MM.1S (cell line): ENCODE measurements at regions not wholly inside any gene's neighbourhood (a gene's known extent, or its start where the extent isn't known, plus 50 kb on each side); places are given as distances from the start of the nearest gene placed in this dataset.
"Not testable (repeated sequence)": the region's sequence is repeated elsewhere in the genome, so short reads cannot be mapped to it uniquely, and the experiment has no call there.

Experiments used
- CTCF ChIP-seq: fragments of 300-600 bp; sonication (generic); IDR thresholded peaks from 2 replicates; pipeline ENCODE4 v1.5.1; 2016; ENCODE audit warnings: antibody characterized with exemption, low read length, mixed read lengths
- EZH2 ChIP-seq: fragments of 300-600 bp; sonication (generic); optimal IDR thresholded peaks from 2 replicates; pipeline ENCODE3; 2017; ENCODE audit warnings: low read depth, mild to moderate bottlenecking, antibody characterized with exemption, low read length, mixed read lengths
- EZH2phosphoT487 ChIP-seq: fragments of 300-600 bp; sonication (generic); IDR thresholded peaks from 2 replicates; pipeline ENCODE4 v1.6.1; 2018; ENCODE audit warnings: antibody characterized with exemption, low read length

- not testable (repeated sequence) for TF ChIP-seq CTCF, EZH2, EZH2phosphoT487
Observed at GRCh38 chr9:62817214-62817613, 1627.4 kb downstream of the SPATA31A7 start.
